ENCODE measurements at regions not wholly inside any gene's neighbourhood (a gene's known extent, or its start where the extent isn't known, plus 50 kb on each side); places are given as distances from the start of the nearest gene placed in this dataset.
"Not testable (repeated sequence)": the region's sequence is repeated elsewhere in the genome, so short reads cannot be mapped to it uniquely, and the experiment has no call there.

GRCh38 chr7:152579070-152579469 lies 96.9 kb downstream of the XRCC2 start:
- Mint-ChIP-seq H3K9me3 (no peaks in the 10 kb centered on the region), H3K4me3 (no peak overlapping the region), H3K36me3 (no peaks in the 10 kb centered on the region), H3K4me1 (no peaks in the 10 kb centered on the region), H3K27me3 (peaks cover 0 to 3% of the 10 kb centered on the region in 2 donors), H3K27ac (no peak overlapping the region)
- Histone ChIP-seq H3K9me3 (no peaks in the 10 kb centered on the region), H3K27ac (ENCODE audit: low read length) (no peak overlapping the region), H3K27me3 (replicated peaks in 1 of 2; ENCODE audit: control insufficient read depth in 2 of 2, extremely low read depth in 1 of 2, insufficient read depth in 2 of 2, low read length in 1 of 2) (peaks cover 0 to 13% of the 10 kb centered on the region in 2 experiments), H3K4me1 (ENCODE audit: control insufficient read depth in 1 of 2, extremely low read depth in 1 of 2, insufficient read depth in 2 of 2, low read length in 2 of 2) (no peaks in the 10 kb centered on the region), H3K36me3 (ENCODE audit: control insufficient read depth in 2 of 2, extremely low read depth in 1 of 2, insufficient read depth in 1 of 2, low read length in 1 of 2) (no peaks in the 10 kb centered on the region), H3K4me3 (ENCODE audit: control insufficient read depth in 1 of 2, extremely low read depth in 1 of 2, low read length in 1 of 2) (no peak overlapping the region)
- ChIA-PET POLR2A (no interaction called here), CTCF (no interaction called here)
- WGBS (ENCODE audit: insufficient coverage) = 90% methylated on average over 10 of the region's 10 CpGs
- no peak for DNase-seq
- no peak for ATAC-seq (replicated peaks in 1 of 4)

GRCh38 chr7:152577339-152577738 lies 98.6 kb downstream of the XRCC2 start:
- Histone ChIP-seq H3K27me3 (replicated peaks in 1 of 2; ENCODE audit: control insufficient read depth in 2 of 2, extremely low read depth in 1 of 2, insufficient read depth in 2 of 2, low read length in 1 of 2) (peaks cover 0 to 13% of the 10 kb centered on the region in 2 experiments), H3K9me3 (no peaks in the 10 kb centered on the region), H3K4me1 (ENCODE audit: control insufficient read depth in 1 of 2, extremely low read depth in 1 of 2, insufficient read depth in 2 of 2, low read length in 2 of 2) (no peaks in the 10 kb centered on the region), H3K36me3 (ENCODE audit: control insufficient read depth in 2 of 2, extremely low read depth in 1 of 2, insufficient read depth in 1 of 2, low read length in 1 of 2) (no peaks in the 10 kb centered on the region), H3K27ac (ENCODE audit: low read length) (no peak overlapping the region), H3K4me3 (ENCODE audit: control insufficient read depth in 1 of 2, extremely low read depth in 1 of 2, low read length in 1 of 2) (no peak overlapping the region)
- ATAC-seq (replicated peaks in 1 of 4) (no peak), DNase-seq (no peak)
- Mint-ChIP-seq H3K27ac (no peak overlapping the region), H3K27me3 (peaks cover 0 to 3% of the 10 kb centered on the region in 2 donors), H3K9me3 (no peaks in the 10 kb centered on the region), H3K4me1 (no peaks in the 10 kb centered on the region), H3K36me3 (no peaks in the 10 kb centered on the region), H3K4me3 (no peak overlapping the region)
- ChIA-PET CTCF (no interaction called here), POLR2A (no interaction called here)
- WGBS (ENCODE audit: insufficient coverage) = no CpG with 5 or more reads among the region's 1 CpG

- Histone ChIP-seq H3K27me3 (replicated peaks in 1 of 2; ENCODE audit: control insufficient read depth in 2 of 2, extremely low read depth in 1 of 2, insufficient read depth in 2 of 2, low read length in 1 of 2) (peaks cover 0 to 9% of the 10 kb centered on the region in 2 experiments), H3K9me3 (no peaks in the 10 kb centered on the region), H3K27ac (ENCODE audit: low read length) (no peak overlapping the region), H3K4me1 (ENCODE audit: control insufficient read depth in 1 of 2, extremely low read depth in 1 of 2, insufficient read depth in 2 of 2, low read length in 2 of 2) (no peaks in the 10 kb centered on the region), H3K4me3 (ENCODE audit: control insufficient read depth in 1 of 2, extremely low read depth in 1 of 2, low read length in 1 of 2) (no peak overlapping the region), H3K36me3 (ENCODE audit: control insufficient read depth in 2 of 2, extremely low read depth in 1 of 2, insufficient read depth in 1 of 2, low read length in 1 of 2) (no peaks in the 10 kb centered on the region)
- Mint-ChIP-seq H3K36me3 (no peaks in the 10 kb centered on the region), H3K9me3 (no peaks in the 10 kb centered on the region), H3K4me3 (no peak overlapping the region), H3K27ac (no peak overlapping the region), H3K27me3 (peaks cover 0 to 1% of the 10 kb centered on the region in 2 donors), H3K4me1 (no peaks in the 10 kb centered on the region)
- DNase-seq = no peak
- ATAC-seq (replicated peaks in 1 of 4) = no peak
- ChIA-PET CTCF (interaction anchor here in 1 of 2 donors (1.1 kb wide), 1 partner anchor 240 kb away, joined by 6 read pairs; no protein-coding TSS in a partner anchor), POLR2A (no interaction called here)
- WGBS (ENCODE audit: insufficient coverage) = 86% methylated on average over 12 of the region's 15 CpGs
Observed at GRCh38 chr7:152574892-152575548, 100.9 kb downstream of the XRCC2 start.

GRCh38 chr7:152573186-152573585 lies 102.8 kb downstream of the XRCC2 start:
- H3K27ac ChIP-seq (ENCODE audit: low read length); ATAC-seq (replicated peaks in 1 of 4); CTCF ChIA-PET; H3K27ac Mint-ChIP-seq; H3K36me3 ChIP-seq (ENCODE audit: control insufficient read depth in 2 of 2, extremely low read depth in 1 of 2, insufficient read depth in 1 of 2, low read length in 1 of 2); H3K4me3 Mint-ChIP-seq; H3K36me3 Mint-ChIP-seq; H3K4me3 ChIP-seq (ENCODE audit: control insufficient read depth in 1 of 2, extremely low read depth in 1 of 2, low read length in 1 of 2); H3K9me3 Mint-ChIP-seq; H3K4me1 Mint-ChIP-seq; H3K27me3 Mint-ChIP-seq; H3K27me3 ChIP-seq (replicated peaks in 1 of 2; ENCODE audit: control insufficient read depth in 2 of 2, extremely low read depth in 1 of 2, insufficient read depth in 2 of 2, low read length in 1 of 2); H3K9me3 ChIP-seq; DNase-seq; H3K4me1 ChIP-seq (ENCODE audit: control insufficient read depth in 1 of 2, extremely low read depth in 1 of 2, insufficient read depth in 2 of 2, low read length in 2 of 2): not testable (repeated sequence)
- WGBS (ENCODE audit: insufficient coverage) = 80% methylated on average over 1 of the region's 6 CpGs
- POLR2A ChIA-PET = interaction anchor here in 1 of 2 donors (0.6 kb wide), 1 partner anchor 71 kb away, joined by 3 read pairs; no protein-coding TSS in a partner anchor

GRCh38 chr7:152572101-152572500 lies 103.8 kb downstream of the XRCC2 start:
- Mint-ChIP-seq H3K9me3 (no peaks in the 10 kb centered on the region), H3K27ac (no peak overlapping the region), H3K27me3 (peaks cover 0 to 1% of the 10 kb centered on the region in 2 donors), H3K4me3 (no peak overlapping the region), H3K36me3 (no peaks in the 10 kb centered on the region), H3K4me1 (no peaks in the 10 kb centered on the region)
- WGBS (ENCODE audit: insufficient coverage) = 100% methylated on average over 1 of the region's 5 CpGs
- H3K36me3 ChIP-seq (ENCODE audit: control insufficient read depth in 2 of 2, extremely low read depth in 1 of 2, insufficient read depth in 1 of 2, low read length in 1 of 2) = no peaks in the 10 kb centered on the region
- ChIA-PET POLR2A (interaction anchor here in 1 of 2 donors (0.6 kb wide), 1 partner anchor 183 kb away, joined by 14 read pairs; no protein-coding TSS in a partner anchor), CTCF (no interaction called here)
- no peak overlapping the region for H3K27ac ChIP-seq (ENCODE audit: low read length)
- H3K27me3 ChIP-seq (replicated peaks in 1 of 2; ENCODE audit: control insufficient read depth in 2 of 2, extremely low read depth in 1 of 2, insufficient read depth in 2 of 2, low read length in 1 of 2) = peaks cover 0 to 9% of the 10 kb centered on the region in 2 experiments
- H3K4me1 ChIP-seq (ENCODE audit: control insufficient read depth in 1 of 2, extremely low read depth in 1 of 2, insufficient read depth in 2 of 2, low read length in 2 of 2) = no peaks in the 10 kb centered on the region
- ATAC-seq (replicated peaks in 1 of 4) (no peak), DNase-seq (no peak)
- H3K9me3 ChIP-seq = no peaks in the 10 kb centered on the region
- H3K4me3 ChIP-seq (ENCODE audit: control insufficient read depth in 1 of 2, extremely low read depth in 1 of 2, low read length in 1 of 2) = no peak overlapping the region

GRCh38 chr7:152571068-152571467 lies 104.9 kb downstream of the XRCC2 start:
- CTCF ChIA-PET = no interaction called here

More at GRCh38 chr7:152571068-152571467, 104.9 kb downstream of the XRCC2 start:
- peaks cover 0 to 7% of the 10 kb centered on the region in 2 experiments for H3K27me3 ChIP-seq (replicated peaks in 1 of 2; ENCODE audit: control insufficient read depth in 2 of 2, extremely low read depth in 1 of 2, insufficient read depth in 2 of 2, low read length in 1 of 2)
- H3K4me1 ChIP-seq (ENCODE audit: control insufficient read depth in 1 of 2, extremely low read depth in 1 of 2, insufficient read depth in 2 of 2, low read length in 2 of 2) = no peaks in the 10 kb centered on the region
- 66% methylated on average over 5 of the region's 6 CpGs for WGBS (ENCODE audit: insufficient coverage)
- no peak for DNase-seq
- no peak overlapping the region for H3K4me3 ChIP-seq (ENCODE audit: control insufficient read depth in 1 of 2, extremely low read depth in 1 of 2, low read length in 1 of 2)
- Mint-ChIP-seq H3K27ac (no peak overlapping the region), H3K4me3 (no peak overlapping the region), H3K4me1 (no peaks in the 10 kb centered on the region), H3K9me3 (no peaks in the 10 kb centered on the region), H3K36me3 (no peaks in the 10 kb centered on the region), H3K27me3 (peaks cover 0 to 4% of the 10 kb centered on the region in 2 donors)
- POLR2A ChIA-PET = no interaction called here
- no peak for ATAC-seq (replicated peaks in 1 of 4)
- H3K36me3 ChIP-seq (ENCODE audit: control insufficient read depth in 2 of 2, extremely low read depth in 1 of 2, insufficient read depth in 1 of 2, low read length in 1 of 2) = no peaks in the 10 kb centered on the region
- no peaks in the 10 kb centered on the region for H3K9me3 ChIP-seq
- no peak overlapping the region for H3K27ac ChIP-seq (ENCODE audit: low read length)
